Uterus (tissue), 3 donors: ENCODE measurements at regions not wholly inside any gene's neighbourhood (a gene's known extent, or its start where the extent isn't known, plus 50 kb on each side); places are given as distances from the start of the nearest gene placed in this dataset.

Experiments
- DNase-seq, 2 donors: peaks; one replicate each; pipeline ENCODE4 v3.0.0-alpha.2; 2019 to 2020
- H3K27ac ChIP-seq, 2 donors: fragments of 200-600 bp; sonication (generic); 1 replicate in 1 of 2; 2 replicates in 1 of 2; pipeline ENCODE4 v1.5.1; 2016 to 2018
- H3K27me3 ChIP-seq, 2 donors: fragments of 200-600 bp; sonication (generic); one replicate each; pipeline ENCODE4 v1.5.1; 2018 to 2019; ENCODE audit warnings: control low read depth in 1 of 2
- H3K36me3 ChIP-seq, 2 donors: fragments of 200-600 bp; sonication (generic); one replicate each; pipeline ENCODE4 v1.5.1; 2019; ENCODE audit warnings: control low read depth in 1 of 2
- H3K4me1 ChIP-seq, 2 donors: fragments of 200-600 bp; sonication (generic); one replicate each; pipeline ENCODE4 v1.5.1; 2018 to 2019; ENCODE audit warnings: control low read depth in 1 of 2
- H3K4me3 ChIP-seq, 2 donors: fragments of 200-600 bp; sonication (generic); 1 replicate in 1 of 2; 2 replicates in 1 of 2; pipeline ENCODE4 v1.5.1; 2018 to 2019; ENCODE audit warnings: mild to moderate bottlenecking in 1 of 2
- H3K9me3 ChIP-seq, 2 donors: fragments of 200-600 bp; sonication (generic); one replicate each; pipeline ENCODE4 v1.5.1; 2019; ENCODE audit warnings: control low read depth in 1 of 2
- POLR2A ChIP-seq, 2 donors: fragments of 450-650 bp; IDR thresholded peaks; one replicate each; pipeline ENCODE4 v1.6.1; 2016; ENCODE audit warnings: antibody characterized with exemption in 2 of 2, mild to moderate bottlenecking in 1 of 2, moderate library complexity in 1 of 2
- intact Hi-C: fragments of 100-400 bp; cut with DNase I; formaldehyde crosslinking; loops from one replicate; pipeline ENCODE4 v1.15.1; 2023; ENCODE audit warnings: low total_unique reads
- TF ChIP-seq, protein P1 (sequence below), 4 experiments: fragments of 200-600 bp in 2 of 4; fragments of 450-650 bp in 2 of 4; sonication (generic) in 2 of 4; IDR thresholded peaks; one replicate each; pipeline ENCODE4 v1.5.1; 2016 to 2019; ENCODE audit warnings: antibody characterized with exemption in 4 of 4, mild to moderate bottlenecking in 2 of 4, moderate library complexity in 1 of 4
- donor health status: DM: yes; HTN: yes; CAD: no.

DNA sequence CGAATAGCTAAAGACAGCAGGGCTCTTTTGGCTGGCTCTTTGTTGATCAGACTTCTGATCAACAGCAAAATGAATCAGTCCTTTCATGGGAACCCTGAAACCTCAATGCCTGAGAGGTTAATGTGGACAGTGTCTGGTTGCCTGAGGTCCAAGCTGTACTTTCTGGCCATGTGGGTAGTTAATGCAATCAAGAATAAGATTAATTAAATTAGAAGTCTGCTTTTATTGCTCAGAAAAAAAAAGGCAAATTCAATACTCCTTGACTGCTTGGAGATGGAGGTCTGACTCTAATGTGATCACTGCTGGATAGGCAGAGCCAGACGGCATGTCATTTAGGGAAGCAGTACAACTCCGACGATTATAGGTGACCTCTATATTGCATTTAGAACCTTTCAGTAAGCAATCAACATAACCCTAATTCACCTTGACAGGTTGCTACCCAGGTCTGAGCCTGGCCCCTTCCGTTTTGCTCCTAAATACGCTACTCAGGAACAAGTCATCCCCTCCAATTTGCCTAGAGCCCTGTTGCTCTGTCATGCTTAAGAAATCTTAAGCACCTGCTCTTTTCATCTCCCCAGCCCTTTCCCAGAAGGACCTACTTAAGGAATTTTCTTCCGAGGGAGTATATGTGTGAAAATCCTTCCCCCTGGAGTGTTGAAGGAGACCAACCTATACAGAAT is 370.0 kb upstream of the SPTLC3 start:
- Histone ChIP-seq H3K27ac (no peak overlapping the region), H3K27me3 (no peaks in the 10 kb centered on the region), H3K4me3 (no peak overlapping the region), H3K4me1 (no peaks in the 10 kb centered on the region), H3K9me3 (no peaks in the 10 kb centered on the region), H3K36me3 (no peaks in the 10 kb centered on the region)
- TF ChIP-seq POLR2A (IDR thresholded peaks at IDR 0.05) = no peak
- TF ChIP-seq, protein P1, sequence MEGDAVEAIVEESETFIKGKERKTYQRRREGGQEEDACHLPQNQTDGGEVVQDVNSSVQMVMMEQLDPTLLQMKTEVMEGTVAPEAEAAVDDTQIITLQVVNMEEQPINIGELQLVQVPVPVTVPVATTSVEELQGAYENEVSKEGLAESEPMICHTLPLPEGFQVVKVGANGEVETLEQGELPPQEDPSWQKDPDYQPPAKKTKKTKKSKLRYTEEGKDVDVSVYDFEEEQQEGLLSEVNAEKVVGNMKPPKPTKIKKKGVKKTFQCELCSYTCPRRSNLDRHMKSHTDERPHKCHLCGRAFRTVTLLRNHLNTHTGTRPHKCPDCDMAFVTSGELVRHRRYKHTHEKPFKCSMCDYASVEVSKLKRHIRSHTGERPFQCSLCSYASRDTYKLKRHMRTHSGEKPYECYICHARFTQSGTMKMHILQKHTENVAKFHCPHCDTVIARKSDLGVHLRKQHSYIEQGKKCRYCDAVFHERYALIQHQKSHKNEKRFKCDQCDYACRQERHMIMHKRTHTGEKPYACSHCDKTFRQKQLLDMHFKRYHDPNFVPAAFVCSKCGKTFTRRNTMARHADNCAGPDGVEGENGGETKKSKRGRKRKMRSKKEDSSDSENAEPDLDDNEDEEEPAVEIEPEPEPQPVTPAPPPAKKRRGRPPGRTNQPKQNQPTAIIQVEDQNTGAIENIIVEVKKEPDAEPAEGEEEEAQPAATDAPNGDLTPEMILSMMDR (IDR thresholded peaks at IDR 0.05) = no peak
- no peak for DNase-seq
- intact Hi-C loops = no loop called here

DNA sequence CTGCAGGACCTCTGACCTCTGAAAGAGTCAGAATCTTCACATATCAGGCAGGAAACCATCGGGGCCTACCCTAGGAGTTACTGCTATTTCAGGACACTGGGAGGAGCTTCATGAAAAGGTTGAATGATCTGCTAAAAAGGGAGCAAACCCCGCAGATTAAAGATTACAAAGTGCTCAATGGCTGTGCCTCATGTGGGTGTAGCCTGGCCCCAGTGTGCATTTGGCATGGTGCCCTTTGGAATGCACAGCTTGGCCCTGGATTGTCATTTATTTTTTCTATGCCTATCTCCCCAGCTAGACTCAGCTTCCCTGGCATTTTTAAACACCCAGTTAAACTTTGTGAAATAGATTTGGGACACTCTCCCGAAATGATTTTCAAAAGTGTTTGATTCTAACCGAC is 368.5 kb upstream of the SPTLC3 start:
- DNase-seq = no peak
- intact Hi-C loops = no loop called here

GRCh38 chr20:12641619-12642018 is 367.2 kb upstream of the SPTLC3 start:
- TF ChIP-seq POLR2A (IDR thresholded peaks at IDR 0.05) = no peak
- TF ChIP-seq, protein P1 (IDR thresholded peaks at IDR 0.05) = no peak
- Histone ChIP-seq H3K36me3 (no peaks in the 10 kb centered on the region), H3K4me1 (no peaks in the 10 kb centered on the region), H3K27me3 (no peaks in the 10 kb centered on the region), H3K9me3 (no peaks in the 10 kb centered on the region), H3K27ac (no peak overlapping the region), H3K4me3 (no peak overlapping the region)
- no peak for DNase-seq
- intact Hi-C loops = no loop called here

More for the DNA sequence above, 368.5 kb upstream of the SPTLC3 start:
- Histone ChIP-seq H3K27ac (no peak overlapping the region), H3K4me3 (no peak overlapping the region), H3K36me3 (no peaks in the 10 kb centered on the region), H3K9me3 (no peaks in the 10 kb centered on the region), H3K27me3 (no peaks in the 10 kb centered on the region), H3K4me1 (no peaks in the 10 kb centered on the region)
- TF ChIP-seq, protein P1 (IDR thresholded peaks at IDR 0.05) = no peak
- no peak for TF ChIP-seq POLR2A (IDR thresholded peaks at IDR 0.05)

DNA sequence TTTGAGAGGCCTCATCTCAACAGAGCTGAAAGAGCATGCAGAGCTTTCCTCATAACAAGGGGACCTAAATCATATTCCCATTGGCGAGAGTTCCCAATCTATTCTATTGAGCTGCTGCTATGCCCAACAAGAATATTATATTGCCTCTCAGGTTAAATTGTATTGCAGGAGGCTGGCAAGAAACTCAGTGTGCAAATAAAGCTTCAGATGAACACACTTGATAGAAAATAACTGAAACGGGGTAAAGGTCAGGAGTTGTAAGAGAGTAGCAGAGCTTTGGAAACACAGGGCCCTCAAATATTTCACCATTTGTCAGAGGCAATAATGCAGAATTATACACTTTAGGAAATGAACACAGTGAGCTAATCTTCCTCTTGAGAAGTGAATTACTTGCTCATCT is 364.3 kb upstream of the SPTLC3 start:
- H3K36me3 ChIP-seq = no peaks in the 10 kb centered on the region
- no peaks in the 10 kb centered on the region for H3K4me1 ChIP-seq
- H3K4me3 ChIP-seq = no peak overlapping the region
- no peaks in the 10 kb centered on the region for H3K9me3 ChIP-seq
- intact Hi-C loops = no loop called here
- H3K27me3 ChIP-seq = no peaks in the 10 kb centered on the region
- no peak overlapping the region for H3K27ac ChIP-seq
- TF ChIP-seq, protein P1 (IDR thresholded peaks at IDR 0.05) = no peak
- TF ChIP-seq POLR2A (IDR thresholded peaks at IDR 0.05) = no peak
- no peak for DNase-seq

GRCh38 chr20:12649234-12649633 is 359.5 kb upstream of the SPTLC3 start:
- H3K4me3 ChIP-seq = no peak overlapping the region
- DNase-seq = no peak
- no peak overlapping the region for H3K27ac ChIP-seq
- no peak for TF ChIP-seq POLR2A (IDR thresholded peaks at IDR 0.05)
- TF ChIP-seq, protein P1 (IDR thresholded peaks at IDR 0.05) = no peak
- intact Hi-C loops = no loop called here
- no peaks in the 10 kb centered on the region for H3K9me3 ChIP-seq
- H3K4me1 ChIP-seq = no peaks in the 10 kb centered on the region
- no peaks in the 10 kb centered on the region for H3K36me3 ChIP-seq
- no peaks in the 10 kb centered on the region for H3K27me3 ChIP-seq
